Stimulated activated CD4-positive, alpha-beta T cell treated with anti-CD3 and anti-CD28 coated beads, Interleukin-15, amount 100 ng/mL, for 24 hours (primary cell): ENCODE measurements at regions not wholly inside any gene's neighbourhood (a gene's known extent, or its start where the extent isn't known, plus 50 kb on each side); places are given as distances from the start of the nearest gene placed in this dataset.
A peak's percentile ranks its signal among the peaks of the same experiment; 100 is the strongest.
"Not testable (repeated sequence)": the region's sequence is repeated elsewhere in the genome, so short reads cannot be mapped to it uniquely, and the experiment has no call there.

Source experiments
- DNase-seq: peaks from one replicate; pipeline ENCODE4 v3.0.0-alpha.2; 2020

GRCh38 chr6:44723439-44724197, 336.1 kb downstream of the CDC5L start:
- no peak for DNase-seq

DNA sequence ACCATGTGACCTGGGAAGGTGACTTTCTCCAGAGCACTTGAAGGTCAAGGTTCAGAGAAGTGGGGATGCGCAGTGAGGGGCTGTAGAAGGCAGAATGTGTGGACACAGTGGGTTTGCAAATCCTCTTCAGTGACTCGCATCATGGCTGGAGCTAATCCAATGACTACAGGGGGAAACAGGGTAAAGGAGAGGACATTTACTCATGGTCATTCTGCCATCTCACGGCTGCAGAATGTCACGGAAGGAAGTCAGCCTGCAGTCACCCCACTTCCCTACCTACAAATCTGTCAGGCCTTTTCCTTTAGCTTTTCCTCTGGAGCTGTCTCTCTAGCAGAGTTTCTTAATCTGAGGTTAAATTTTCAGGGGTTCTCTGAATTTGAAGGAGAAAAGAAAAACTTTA, 337.6 kb downstream of the CDC5L start:
- no peak for DNase-seq

DNA sequence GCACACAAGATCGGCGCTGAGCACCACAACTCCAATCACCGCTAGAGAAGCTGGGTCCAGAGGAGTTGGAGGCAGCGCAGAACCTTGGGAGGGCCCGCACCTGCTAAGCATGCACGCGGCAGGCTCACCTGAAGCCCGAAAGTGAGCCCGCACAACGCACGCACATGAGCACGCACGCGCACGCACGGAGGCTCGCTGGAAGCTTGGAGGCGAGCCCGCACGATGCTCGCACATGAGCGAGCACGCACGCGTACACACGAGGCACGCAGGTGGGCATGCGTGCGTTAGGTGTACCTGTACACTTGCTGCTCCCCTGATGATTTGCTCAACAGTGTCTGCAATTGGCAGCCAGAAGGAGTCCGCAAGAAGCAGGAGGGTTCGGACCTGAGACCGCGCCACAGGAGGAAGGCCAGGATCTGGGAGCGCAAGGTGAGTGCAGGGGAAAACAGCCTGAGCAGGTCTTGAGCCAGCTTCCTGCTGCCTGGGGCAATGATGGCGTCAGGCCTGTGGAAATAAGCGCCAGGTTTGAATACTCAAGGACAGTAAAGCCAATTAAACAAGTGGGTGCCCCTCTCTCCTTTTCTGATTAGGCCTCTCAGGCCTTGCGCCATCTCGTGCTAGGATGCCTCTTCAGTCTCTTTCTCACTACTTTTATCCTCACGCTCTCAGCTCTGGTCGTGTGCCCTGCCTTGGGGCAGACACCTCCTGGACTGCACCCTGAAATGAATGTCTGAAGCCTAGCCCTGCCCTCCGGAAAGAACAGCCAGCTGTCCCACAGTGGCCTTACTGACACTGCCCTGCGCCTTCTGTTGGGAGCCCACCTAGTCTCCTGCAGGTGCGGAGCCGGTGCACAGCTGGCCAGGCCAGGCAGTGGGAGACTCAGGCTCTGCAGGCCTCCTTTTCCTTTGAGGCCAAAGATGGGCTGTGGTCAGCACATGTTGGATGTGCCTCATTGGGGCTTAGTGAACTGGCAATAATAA, 340.4 kb downstream of the CDC5L start:
- DNase-seq = no peak

DNA sequence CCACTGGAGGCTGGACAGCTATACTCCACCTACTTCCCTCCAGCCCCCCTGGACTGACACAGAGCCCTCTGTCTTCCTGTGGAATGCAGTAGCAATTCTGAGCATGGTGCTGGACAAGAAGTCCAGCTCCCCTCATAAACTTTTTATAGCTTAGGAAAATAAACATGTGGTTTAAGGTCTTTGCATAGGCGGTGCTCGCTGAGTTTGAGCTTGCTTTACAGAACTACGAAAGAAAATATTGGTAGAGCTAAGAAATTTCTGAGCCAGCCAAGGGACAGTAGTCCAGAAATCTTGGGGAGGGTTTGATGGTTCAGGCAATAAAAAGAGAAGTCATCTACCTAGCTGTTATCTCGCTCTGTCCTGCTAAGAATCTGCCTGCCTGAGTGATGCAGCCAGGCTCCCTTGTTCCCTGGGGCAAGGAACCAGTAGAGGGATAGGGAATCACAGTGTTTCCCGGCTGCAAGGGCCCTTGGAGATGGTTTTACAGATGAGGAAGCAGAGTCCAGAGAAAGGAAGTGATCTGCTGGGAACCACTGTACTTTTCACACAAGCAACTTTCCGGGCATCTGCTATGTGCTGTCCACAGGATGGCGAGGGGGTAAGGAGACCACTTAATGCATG, 343.4 kb downstream of the CDC5L start:
- DNase-seq = no peak

DNA sequence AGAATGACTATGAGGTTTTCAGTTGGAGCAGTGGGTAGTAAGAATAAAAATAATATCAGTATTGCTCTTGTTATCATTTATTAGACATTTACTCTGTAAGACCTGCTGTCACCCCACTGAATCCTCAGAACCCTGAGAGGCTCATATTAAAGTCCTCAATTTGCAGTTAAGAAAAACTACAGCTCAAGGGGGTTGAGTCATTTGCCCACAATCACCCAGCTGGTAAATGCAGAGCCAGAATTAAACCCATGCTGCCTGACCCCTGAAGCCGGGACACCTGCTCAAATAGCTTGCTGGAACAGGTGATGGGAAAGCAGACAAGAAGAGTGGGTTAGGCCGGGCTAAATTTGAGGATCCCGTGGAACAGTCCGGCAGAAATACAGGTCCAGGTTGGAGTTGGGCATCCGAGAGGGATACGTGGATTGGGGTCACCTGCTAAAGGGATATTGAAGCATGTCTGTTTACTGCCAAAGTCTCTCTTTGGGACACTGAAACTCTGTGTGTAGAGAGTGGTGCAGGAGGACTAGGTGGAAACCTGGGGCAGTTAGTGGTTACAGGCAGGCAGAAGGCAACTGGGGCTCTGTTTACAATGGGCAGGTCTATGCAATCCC, 344.1 kb downstream of the CDC5L start:
- no peak for DNase-seq

GRCh38 chr6:44732243-44732642, 344.7 kb downstream of the CDC5L start:
- no peak for DNase-seq

DNA sequence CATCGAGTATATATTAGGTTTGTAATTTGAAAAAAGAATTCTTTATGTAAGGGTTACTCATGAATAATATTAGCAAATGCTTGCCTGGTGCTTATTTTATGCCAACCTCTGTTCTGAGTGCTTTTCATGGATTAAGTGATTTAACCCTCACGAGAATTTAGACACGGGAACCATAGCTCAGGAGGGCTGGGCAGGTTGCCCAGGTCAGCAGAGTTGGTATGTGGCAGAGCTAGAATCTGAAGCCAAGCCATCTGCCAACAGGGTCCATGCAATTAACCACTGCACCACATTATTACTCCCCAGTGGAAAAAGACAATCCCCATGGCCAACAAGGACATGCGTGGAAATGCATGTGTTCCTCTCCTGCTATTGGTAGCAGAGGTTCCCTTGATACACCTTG, 345.6 kb downstream of the CDC5L start:
- DNase-seq = no peak

GRCh38 chr6:44733868-44734267, 346.4 kb downstream of the CDC5L start:
- no peak for DNase-seq

DNA sequence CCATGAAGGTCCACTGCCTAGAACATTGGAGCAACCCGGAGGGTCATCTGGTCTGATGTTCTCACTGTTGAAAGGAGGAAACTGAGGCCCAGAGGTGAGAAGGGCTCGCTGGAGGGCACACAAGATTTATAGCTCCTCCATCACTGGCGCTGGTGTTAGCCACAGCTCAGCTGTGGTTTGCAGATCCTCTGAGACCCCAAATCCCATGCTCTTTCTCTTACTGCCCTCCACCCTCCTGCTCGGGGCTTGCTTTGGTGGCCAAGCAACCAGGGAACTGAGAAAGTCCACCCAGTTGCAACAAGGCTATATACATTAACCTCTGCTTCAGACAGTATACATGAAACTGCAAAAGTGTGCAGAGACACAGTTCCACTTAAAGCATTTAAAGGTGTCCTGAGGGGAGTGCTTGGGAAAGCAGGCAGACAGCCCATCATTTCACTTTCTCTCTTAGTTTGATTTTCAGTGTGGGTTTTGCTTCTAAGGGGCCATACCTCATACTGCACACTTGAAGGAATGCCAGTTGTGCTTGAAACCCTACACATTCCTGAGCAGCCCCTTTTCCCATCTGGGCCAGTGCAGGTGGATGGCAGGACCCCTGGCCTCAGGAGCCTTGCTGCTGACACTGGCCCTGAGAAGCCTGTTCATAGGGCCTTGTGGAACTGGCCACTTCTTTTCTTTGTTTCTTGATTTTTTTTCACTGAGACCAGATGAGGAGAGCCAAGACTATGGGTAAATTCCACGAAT, 347.6 kb downstream of the CDC5L start:
- DNase-seq = no peak

DNA sequence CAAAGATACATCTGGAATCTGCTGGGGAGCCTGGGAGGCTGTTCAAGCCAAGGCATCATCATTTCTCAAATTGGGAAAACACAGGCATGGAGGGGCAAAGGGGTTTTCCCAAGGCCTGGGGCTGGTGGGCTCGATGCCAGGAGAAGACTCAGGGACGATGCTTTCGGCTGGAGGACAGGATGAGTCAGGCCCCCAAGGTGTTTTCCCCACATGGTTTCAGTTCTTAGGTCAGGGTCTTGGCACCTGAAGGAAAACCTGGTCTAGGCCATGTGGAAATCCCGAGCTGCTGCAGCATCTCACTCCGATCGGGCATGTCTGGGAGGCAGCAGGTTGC, 348.1 kb downstream of the CDC5L start:
- peak; percentile 53 for DNase-seq

- DNase-seq = no peak
Observed at GRCh38 chr6:44737341-44737740, 349.8 kb downstream of the CDC5L start.

GRCh38 chr6:44737829-44738528, 350.5 kb downstream of the CDC5L start:
- DNase-seq = no peak

GRCh38 chr6:44738601-44739146, 351.2 kb downstream of the CDC5L start:
- no peak for DNase-seq

- DNase-seq = no peak
Observed at GRCh38 chr6:44739181-44739580, 351.7 kb downstream of the CDC5L start.

DNA sequence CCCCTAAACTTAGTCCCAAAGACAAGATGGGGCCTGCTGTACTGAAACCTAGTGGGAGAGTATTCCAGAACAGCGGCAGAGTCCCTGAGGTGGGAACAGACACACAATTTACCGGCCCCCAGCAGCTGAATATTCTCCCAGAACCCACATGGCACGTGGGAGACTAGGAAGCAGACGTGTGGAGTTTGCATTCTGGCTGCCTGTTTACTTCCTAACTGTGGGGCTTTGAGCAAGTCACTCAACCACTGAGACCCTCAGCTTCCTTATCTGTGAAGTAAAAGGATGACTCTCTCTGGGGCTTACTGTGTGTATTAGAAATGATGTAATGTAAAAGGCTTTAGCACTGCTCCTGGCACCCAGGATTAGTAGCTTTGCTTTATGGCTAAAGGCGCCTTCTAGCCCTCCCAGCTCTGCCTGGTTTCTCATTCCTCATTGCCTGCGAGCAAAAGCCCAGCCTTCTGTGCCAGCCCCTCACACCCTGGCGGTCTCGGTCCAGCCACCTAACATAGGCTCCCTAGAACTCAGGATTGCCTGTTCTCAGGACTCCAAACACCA, 353.1 kb downstream of the CDC5L start:
- DNase-seq = no peak

- no peak for DNase-seq
Observed at GRCh38 chr6:44742201-44742600, 354.7 kb downstream of the CDC5L start.

GRCh38 chr6:44742828-44743372, 355.4 kb downstream of the CDC5L start:
- no peak for DNase-seq

DNA sequence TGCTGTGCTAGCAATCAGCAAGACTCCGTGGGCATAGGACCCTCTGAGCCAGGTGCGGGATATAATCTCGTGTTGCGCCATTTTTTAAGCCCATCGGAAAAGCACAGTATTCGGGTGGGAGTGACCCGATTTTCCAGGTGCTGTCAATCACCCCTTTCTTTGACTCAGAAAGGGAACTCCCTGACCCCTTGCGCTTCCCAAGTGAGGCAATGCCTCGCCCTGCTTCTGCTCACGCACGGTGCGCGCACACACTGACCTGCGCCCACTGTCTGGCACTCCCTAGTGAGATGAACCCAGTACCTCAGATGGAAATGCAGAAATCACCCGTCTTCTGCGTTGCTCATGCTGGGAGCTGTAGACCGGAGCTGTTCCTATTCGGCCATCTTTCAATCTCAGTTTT, 372.6 kb downstream of the CDC5L start:
- DNase-seq = not testable (repeated sequence)

GRCh38 chr6:44761046-44761445, 373.5 kb downstream of the CDC5L start:
- no peak for DNase-seq

DNA sequence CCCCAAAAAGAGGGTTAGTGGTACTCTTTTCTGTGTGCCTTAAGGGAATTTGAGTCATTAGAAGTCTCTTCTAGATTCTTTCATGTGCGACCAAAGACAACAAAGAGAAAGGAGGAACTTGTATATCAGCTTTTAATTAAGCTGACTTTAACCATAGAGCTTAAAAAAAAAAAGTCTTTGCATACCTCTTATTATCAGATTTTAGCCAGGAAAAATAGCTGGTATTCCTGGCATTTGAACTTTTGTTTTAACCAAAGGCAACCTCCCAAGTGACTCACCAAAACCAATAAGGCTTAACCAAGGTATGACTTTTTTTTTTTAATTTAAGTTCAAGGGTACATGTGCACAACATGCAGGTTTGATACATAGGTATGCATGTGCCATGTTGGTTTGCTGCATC, 375.0 kb downstream of the CDC5L start:
- no peak for DNase-seq
